ENCODE measurements at regions not wholly inside any gene's neighbourhood (a gene's known extent, or its start where the extent isn't known, plus 50 kb on each side); places are given as distances from the start of the nearest gene placed in this dataset.

DNA sequence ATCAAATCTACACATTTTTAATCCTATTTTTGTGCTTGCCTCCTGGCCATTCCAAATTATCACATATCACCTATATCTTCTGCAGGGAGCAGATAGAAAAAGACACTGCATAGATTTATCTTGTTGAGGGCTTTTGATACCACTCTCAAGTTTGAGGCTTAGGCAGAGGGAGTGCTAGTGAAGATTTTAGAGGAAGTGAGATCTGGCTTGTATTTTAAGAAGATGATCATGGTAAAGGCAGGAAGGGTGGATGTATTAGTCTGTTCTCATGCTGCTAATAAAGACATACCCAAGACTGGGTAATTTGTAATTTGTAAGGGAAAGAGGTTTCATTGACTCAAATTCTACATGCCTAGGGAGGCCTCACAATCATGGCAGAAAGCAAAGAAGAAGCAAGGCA is 220.9 kb upstream of the TUT7 start (continued):
- TF ChIP-seq, protein P1, sequence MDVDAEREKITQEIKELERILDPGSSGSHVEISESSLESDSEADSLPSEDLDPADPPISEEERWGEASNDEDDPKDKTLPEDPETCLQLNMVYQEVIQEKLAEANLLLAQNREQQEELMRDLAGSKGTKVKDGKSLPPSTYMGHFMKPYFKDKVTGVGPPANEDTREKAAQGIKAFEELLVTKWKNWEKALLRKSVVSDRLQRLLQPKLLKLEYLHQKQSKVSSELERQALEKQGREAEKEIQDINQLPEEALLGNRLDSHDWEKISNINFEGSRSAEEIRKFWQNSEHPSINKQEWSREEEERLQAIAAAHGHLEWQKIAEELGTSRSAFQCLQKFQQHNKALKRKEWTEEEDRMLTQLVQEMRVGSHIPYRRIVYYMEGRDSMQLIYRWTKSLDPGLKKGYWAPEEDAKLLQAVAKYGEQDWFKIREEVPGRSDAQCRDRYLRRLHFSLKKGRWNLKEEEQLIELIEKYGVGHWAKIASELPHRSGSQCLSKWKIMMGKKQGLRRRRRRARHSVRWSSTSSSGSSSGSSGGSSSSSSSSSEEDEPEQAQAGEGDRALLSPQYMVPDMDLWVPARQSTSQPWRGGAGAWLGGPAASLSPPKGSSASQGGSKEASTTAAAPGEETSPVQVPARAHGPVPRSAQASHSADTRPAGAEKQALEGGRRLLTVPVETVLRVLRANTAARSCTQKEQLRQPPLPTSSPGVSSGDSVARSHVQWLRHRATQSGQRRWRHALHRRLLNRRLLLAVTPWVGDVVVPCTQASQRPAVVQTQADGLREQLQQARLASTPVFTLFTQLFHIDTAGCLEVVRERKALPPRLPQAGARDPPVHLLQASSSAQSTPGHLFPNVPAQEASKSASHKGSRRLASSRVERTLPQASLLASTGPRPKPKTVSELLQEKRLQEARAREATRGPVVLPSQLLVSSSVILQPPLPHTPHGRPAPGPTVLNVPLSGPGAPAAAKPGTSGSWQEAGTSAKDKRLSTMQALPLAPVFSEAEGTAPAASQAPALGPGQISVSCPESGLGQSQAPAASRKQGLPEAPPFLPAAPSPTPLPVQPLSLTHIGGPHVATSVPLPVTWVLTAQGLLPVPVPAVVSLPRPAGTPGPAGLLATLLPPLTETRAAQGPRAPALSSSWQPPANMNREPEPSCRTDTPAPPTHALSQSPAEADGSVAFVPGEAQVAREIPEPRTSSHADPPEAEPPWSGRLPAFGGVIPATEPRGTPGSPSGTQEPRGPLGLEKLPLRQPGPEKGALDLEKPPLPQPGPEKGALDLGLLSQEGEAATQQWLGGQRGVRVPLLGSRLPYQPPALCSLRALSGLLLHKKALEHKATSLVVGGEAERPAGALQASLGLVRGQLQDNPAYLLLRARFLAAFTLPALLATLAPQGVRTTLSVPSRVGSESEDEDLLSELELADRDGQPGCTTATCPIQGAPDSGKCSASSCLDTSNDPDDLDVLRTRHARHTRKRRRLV (CRISPR knock-in tag; IDR thresholded peaks at IDR 0.05) = no peak
- TF ChIP-seq REL (CRISPR knock-in tag; conservative IDR thresholded peaks at IDR 0.05) = no peak
- no peak for TF ChIP-seq RNF219 (CRISPR knock-in tag; IDR thresholded peaks at IDR 0.05)
- no peak for TF ChIP-seq RARA (CRISPR knock-in tag; IDR thresholded peaks at IDR 0.05)
- no peak for TF ChIP-seq NCOA2 (CRISPR knock-in tag; IDR thresholded peaks at IDR 0.05)

DNA sequence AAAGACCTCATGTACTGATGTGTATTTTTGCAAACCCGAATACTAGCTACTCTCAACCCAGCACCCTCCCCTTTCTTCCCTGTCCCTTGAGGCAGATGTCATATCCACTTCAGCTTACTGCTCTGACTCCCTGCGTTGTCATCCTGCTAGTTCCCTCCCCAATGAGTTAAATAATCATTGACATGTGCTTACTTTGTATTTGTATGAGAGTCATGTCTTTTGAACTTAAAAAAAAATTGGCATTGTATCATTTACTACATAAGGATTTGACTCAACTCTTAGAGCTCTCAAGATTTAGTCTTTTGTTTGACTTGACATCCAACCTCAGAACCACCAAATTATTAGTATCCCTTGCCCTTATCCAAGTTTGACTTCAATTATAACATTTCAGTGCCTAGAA is 219.7 kb upstream of the TUT7 start:
- Histone ChIP-seq H3K9me3 (ENCODE audit: low read length) (no peaks in the 10 kb centered on the region), H4K20me1 (ENCODE audit: insufficient read depth, low read length) (no peaks in the 10 kb centered on the region), H3K4me3 (replicated peaks in 1 of 3; ENCODE audit: insufficient read depth in 1 of 3, low read depth in 2 of 3, low read length in 3 of 3) (no peak overlapping the region), H3K27me3 (ENCODE audit: control insufficient read depth in 1 of 2, insufficient read depth in 2 of 2, low read length in 2 of 2) (peaks cover 0 to 16% of the 10 kb centered on the region in 2 experiments; a peak in 1 of 5 replicates), H3K79me2 (ENCODE audit: insufficient read depth, low read length) (no peaks in the 10 kb centered on the region), H2AFZ (ENCODE audit: low read length) (no peak overlapping the region), H3K4me1 (ENCODE audit: insufficient read depth, low read length) (no peaks in the 10 kb centered on the region), H3K27ac (ENCODE audit: extremely low read length, insufficient read depth, low read length) (no peak overlapping the region), H3K9ac (ENCODE audit: insufficient read depth, low read depth, low read length) (no peak overlapping the region), H3K4me2 (ENCODE audit: low read depth, low read length) (no peak overlapping the region), H3K36me3 (replicated peaks in 1 of 2; ENCODE audit: control insufficient read depth in 1 of 2, insufficient read depth in 2 of 2, low read length in 2 of 2) (no peaks in the 10 kb centered on the region)
- ChIA-PET CTCF (ENCODE audit: low intra/inter-chr PET ratio, low total read pairs) (no interaction called here), POLR2A (no interaction called here)
- intact Hi-C loops (cut with micrococcal nuclease; ENCODE audit: unreplicated experiment) = no loop called here
- TF ChIP-seq PRMT3 (CRISPR knock-in tag; IDR thresholded peaks at IDR 0.05; ENCODE audit: borderline replicate concordance, low read depth) (no peak), RARG (CRISPR knock-in tag; IDR thresholded peaks at IDR 0.05; ENCODE audit: low read depth) (no peak), ZFP82 (CRISPR knock-in tag; IDR thresholded peaks at IDR 0.05; ENCODE audit: borderline replicate concordance) (no peak), LCORL (IDR thresholded peaks at IDR 0.05) (no peak), LCORL (CRISPR knock-in tag; IDR thresholded peaks at IDR 0.05) (no peak), ERF (CRISPR knock-in tag; IDR thresholded peaks at IDR 0.05) (no peak), ZFP36L2 (CRISPR knock-in tag; IDR thresholded peaks at IDR 0.05) (no peak), IRF2 (CRISPR knock-in tag; IDR thresholded peaks at IDR 0.05) (no peak), TBX3 (IDR thresholded peaks at IDR 0.05; ENCODE audit: borderline replicate concordance) (no peak), NFE2L2 (IDR thresholded peaks at IDR 0.05; ENCODE audit: low read length) (no peak), ZNF782 (CRISPR knock-in tag; IDR thresholded peaks at IDR 0.05; ENCODE audit: borderline replicate concordance) (no peak), MTF2 (CRISPR knock-in tag; IDR thresholded peaks at IDR 0.05; ENCODE audit: borderline replicate concordance) (no peak)
- in situ Hi-C loops (cut with HindIII; ENCODE audit: extremely low pct_ligation_motif_present, low pct_unique_long_range_greater_than_20kb) = no loop called here
- no peak for DNase-seq (ENCODE audit: low spot score)
- 0% methylated on average over 2 of the region's 2 CpGs for WGBS (ENCODE audit: low lambda C conversion rate)
- no peak for ATAC-seq
- no peak for FAIRE-seq
- BruUV-seq (replicated peaks) = no TSS peak

Data from HepG2 (cell line).